ENCODE measurements at regions not wholly inside any gene's neighbourhood (a gene's known extent, or its start where the extent isn't known, plus 50 kb on each side); places are given as distances from the start of the nearest gene placed in this dataset.

DNA sequence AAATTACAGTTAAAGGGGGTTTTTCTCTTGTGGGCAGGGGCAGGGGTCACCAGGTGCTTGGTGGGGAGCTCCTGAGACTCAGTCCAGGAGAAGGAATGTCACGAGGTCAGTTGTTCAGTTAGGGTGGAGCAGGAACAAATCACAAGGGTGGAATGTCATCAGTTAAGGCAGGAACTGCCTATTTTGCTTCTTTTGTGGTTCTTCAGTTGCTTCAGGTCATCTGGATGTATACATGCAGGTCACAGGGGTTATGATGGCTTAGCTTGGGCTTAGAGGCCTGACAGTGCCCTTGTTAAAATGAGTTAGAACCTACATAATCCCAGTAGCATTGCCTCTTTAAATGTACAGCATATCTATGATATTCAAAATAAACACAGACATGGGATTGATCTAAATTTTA, 120.2 kb upstream of the CHD2 start:
- TF ChIP-seq, protein P1, sequence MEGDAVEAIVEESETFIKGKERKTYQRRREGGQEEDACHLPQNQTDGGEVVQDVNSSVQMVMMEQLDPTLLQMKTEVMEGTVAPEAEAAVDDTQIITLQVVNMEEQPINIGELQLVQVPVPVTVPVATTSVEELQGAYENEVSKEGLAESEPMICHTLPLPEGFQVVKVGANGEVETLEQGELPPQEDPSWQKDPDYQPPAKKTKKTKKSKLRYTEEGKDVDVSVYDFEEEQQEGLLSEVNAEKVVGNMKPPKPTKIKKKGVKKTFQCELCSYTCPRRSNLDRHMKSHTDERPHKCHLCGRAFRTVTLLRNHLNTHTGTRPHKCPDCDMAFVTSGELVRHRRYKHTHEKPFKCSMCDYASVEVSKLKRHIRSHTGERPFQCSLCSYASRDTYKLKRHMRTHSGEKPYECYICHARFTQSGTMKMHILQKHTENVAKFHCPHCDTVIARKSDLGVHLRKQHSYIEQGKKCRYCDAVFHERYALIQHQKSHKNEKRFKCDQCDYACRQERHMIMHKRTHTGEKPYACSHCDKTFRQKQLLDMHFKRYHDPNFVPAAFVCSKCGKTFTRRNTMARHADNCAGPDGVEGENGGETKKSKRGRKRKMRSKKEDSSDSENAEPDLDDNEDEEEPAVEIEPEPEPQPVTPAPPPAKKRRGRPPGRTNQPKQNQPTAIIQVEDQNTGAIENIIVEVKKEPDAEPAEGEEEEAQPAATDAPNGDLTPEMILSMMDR (IDR thresholded peaks at IDR 0.05; ENCODE audit: low read depth, low read length, poor library complexity, severe bottlenecking), result no peak
- no peak for TF ChIP-seq EZH2phosphoT487 (IDR thresholded peaks at IDR 0.05; ENCODE audit: borderline replicate concordance, low read length)

Measured in DOHH2 (cell line).